ENCODE measurements at regions not wholly inside any gene's neighbourhood (a gene's known extent, or its start where the extent isn't known, plus 50 kb on each side); places are given as distances from the start of the nearest gene placed in this dataset.

- TF ChIP-seq CTCF (optimal IDR thresholded peaks at IDR 0.05 in 1 of 3, IDR thresholded peaks at IDR 0.05 in 1 of 3, conservative IDR thresholded peaks at IDR 0.05 in 1 of 3; ENCODE audit: extremely low read depth in 1 of 3, insufficient read depth in 2 of 3, low read length in 3 of 3) (no peak), EZH2 (IDR thresholded peaks at IDR 0.05; ENCODE audit: low read length) (no peak)
These were observed 233.8 kb upstream of the NEBL start for GRCh38 chr10:21130683-21131442.

All from keratinocyte (primary cell).